Activated B cell treated with CpG ODN at 0.5 μM for 24 hours (primary cell): ENCODE measurements at regions not wholly inside any gene's neighbourhood (a gene's known extent, or its start where the extent isn't known, plus 50 kb on each side); places are given as distances from the start of the nearest gene placed in this dataset.

Experiments used
- ATAC-seq: fragments of 200-7000 bp; cut with Tn5 transposase; one replicate; pipeline ENCODE4 v1.10.0; 2021; ENCODE audit warnings: low read depth, mild to moderate bottlenecking, moderate library complexity
- CTCF ChIA-PET: fragments of 350-600 bp; sonication (Branson Sonifier 250); formaldehyde crosslinking; loops from one replicate; lab custom pipeline; 2021; ENCODE audit warnings: antibody characterized with exemption; lab: Charles Lee
- POLR2A ChIA-PET: fragments of 350-600 bp; sonication (Branson Sonifier 250); formaldehyde crosslinking; loops from one replicate; lab custom pipeline; 2021; ENCODE audit warnings: antibody characterized with exemption; lab: Charles Lee
- DNase-seq: peaks from one replicate; pipeline ENCODE4 v3.0.0; 2022
- H3K27ac Mint-ChIP-seq: one replicate; pipeline ENCODE4 v1.8.0; 2020; ENCODE audit warnings: mixed read lengths
- H3K27me3 Mint-ChIP-seq: one replicate; pipeline ENCODE4 v1.8.0; 2021; ENCODE audit warnings: mixed read lengths
- H3K36me3 Mint-ChIP-seq: one replicate; pipeline ENCODE4 v1.8.0; 2021; ENCODE audit warnings: low read depth, mixed read lengths
- H3K4me1 Mint-ChIP-seq: one replicate; pipeline ENCODE4 v1.8.0; 2021; ENCODE audit warnings: mixed read lengths
- H3K4me3 Mint-ChIP-seq: one replicate; pipeline ENCODE4 v1.8.0; 2020; ENCODE audit warnings: mild to moderate bottlenecking, mixed read lengths
- H3K9me3 Mint-ChIP-seq: one replicate; pipeline ENCODE4 v1.8.0; 2020; ENCODE audit warnings: mixed read lengths
- intact Hi-C: fragments of 100-400 bp; cut with micrococcal nuclease; formaldehyde crosslinking; loops from one replicate; pipeline ENCODE4 v1.15.1; 2024
- TF ChIP-seq, protein P1 (sequence below): fragments of 200-600 bp; IDR thresholded peaks from one replicate; pipeline ENCODE4 v1.8.0; 2022; ENCODE audit warnings: antibody characterized with exemption, mild to moderate bottlenecking

DNA sequence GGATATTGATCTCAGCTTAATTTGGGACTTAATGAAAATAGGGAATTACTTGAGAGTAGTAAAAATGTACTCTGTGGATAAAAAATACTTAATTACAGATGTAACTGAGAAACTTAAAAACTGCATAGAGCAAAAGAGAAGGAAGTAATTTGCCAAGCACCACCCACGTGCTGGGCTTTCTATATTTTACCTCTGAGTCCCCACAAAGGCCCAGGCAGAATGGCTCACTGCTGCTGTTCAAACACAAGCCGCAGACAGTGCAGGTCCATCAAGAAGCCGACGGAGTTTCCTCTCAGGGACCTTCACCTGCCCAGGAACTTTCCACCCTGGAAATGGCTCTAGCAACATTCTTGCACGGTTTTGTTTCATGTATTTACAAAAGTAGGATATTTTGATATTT lies 77.2 kb upstream of the TRPM1 start:
- no peak overlapping the region for H3K4me3 Mint-ChIP-seq
- peaks cover 3% of the 10 kb centered on the region for H3K4me1 Mint-ChIP-seq
- peaks cover 10% of the 10 kb centered on the region for H3K9me3 Mint-ChIP-seq
- DNase-seq (no peak), ATAC-seq (no peak)
- H3K27ac Mint-ChIP-seq = no peak overlapping the region
- peaks cover 2% of the 10 kb centered on the region for H3K27me3 Mint-ChIP-seq
- ChIA-PET POLR2A (no interaction called here), CTCF (no interaction called here)
- TF ChIP-seq, protein P1, sequence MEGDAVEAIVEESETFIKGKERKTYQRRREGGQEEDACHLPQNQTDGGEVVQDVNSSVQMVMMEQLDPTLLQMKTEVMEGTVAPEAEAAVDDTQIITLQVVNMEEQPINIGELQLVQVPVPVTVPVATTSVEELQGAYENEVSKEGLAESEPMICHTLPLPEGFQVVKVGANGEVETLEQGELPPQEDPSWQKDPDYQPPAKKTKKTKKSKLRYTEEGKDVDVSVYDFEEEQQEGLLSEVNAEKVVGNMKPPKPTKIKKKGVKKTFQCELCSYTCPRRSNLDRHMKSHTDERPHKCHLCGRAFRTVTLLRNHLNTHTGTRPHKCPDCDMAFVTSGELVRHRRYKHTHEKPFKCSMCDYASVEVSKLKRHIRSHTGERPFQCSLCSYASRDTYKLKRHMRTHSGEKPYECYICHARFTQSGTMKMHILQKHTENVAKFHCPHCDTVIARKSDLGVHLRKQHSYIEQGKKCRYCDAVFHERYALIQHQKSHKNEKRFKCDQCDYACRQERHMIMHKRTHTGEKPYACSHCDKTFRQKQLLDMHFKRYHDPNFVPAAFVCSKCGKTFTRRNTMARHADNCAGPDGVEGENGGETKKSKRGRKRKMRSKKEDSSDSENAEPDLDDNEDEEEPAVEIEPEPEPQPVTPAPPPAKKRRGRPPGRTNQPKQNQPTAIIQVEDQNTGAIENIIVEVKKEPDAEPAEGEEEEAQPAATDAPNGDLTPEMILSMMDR = no peak
- intact Hi-C loops = no loop called here
- peaks cover 2% of the 10 kb centered on the region for H3K36me3 Mint-ChIP-seq

DNA sequence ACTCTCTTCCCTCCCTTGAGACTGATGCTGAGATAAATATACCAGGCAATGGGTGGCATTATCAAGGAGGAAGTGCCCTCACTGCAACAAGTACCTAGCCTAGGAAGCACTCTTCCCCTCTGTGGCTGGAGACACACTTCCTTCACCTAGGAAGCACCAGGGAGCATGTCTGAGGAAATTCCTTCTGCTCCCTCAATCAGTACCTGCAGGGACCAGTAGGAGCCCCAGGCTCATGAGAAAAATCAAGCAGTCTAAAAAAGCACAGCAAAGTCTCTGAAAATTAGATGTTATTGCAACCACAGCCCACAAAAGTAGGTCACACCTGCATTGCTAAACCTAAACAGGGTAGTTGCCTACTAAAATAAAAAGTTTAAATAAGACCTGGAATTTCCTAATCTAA lies 78.2 kb upstream of the TRPM1 start:
- Mint-ChIP-seq H3K27ac (no peak overlapping the region), H3K9me3 (peaks cover 10% of the 10 kb centered on the region), H3K4me3 (no peak overlapping the region), H3K27me3 (peaks cover 2% of the 10 kb centered on the region), H3K4me1 (no peaks in the 10 kb centered on the region), H3K36me3 (peaks cover 2% of the 10 kb centered on the region)
- ATAC-seq = no peak
- ChIA-PET CTCF (interaction anchor here (0.6 kb wide), 1 partner anchor 28 kb away, joined by 3 read pairs; no protein-coding TSS in a partner anchor), POLR2A (no interaction called here)
- TF ChIP-seq, protein P1 = no peak
- intact Hi-C loops = no loop called here
- DNase-seq = no peak

DNA sequence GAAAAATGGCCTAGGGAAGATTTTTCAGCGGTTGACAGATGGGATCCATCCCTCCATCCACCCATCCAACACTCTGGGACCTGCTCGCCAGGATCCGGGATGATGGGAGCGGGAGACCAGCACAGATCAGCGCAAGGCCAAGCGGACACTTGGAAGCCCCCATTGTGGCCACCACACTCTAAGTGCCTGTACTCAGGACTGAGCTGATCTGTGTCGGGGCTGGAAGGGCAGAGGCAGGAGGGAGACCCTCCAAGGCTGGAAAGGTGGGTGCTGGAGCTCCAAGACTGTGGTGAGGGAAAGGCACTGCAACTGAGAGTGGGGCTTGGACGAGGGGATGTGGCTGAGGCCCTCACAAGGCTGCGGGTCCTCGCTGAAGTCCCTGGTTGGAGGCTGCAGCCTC lies 91.8 kb upstream of the TRPM1 start:
- CTCF ChIA-PET = no interaction called here
- H3K4me3 Mint-ChIP-seq = no peak overlapping the region
- no peak overlapping the region for H3K27ac Mint-ChIP-seq
- TF ChIP-seq, protein P1 = no peak
- POLR2A ChIA-PET = no interaction called here
- H3K36me3 Mint-ChIP-seq = peaks cover 6% of the 10 kb centered on the region
- peaks cover 11% of the 10 kb centered on the region for H3K4me1 Mint-ChIP-seq
- no peak for DNase-seq
- no peak for ATAC-seq
- H3K9me3 Mint-ChIP-seq = peaks cover 15% of the 10 kb centered on the region
- intact Hi-C loops = no loop called here
- H3K27me3 Mint-ChIP-seq = peaks cover 7% of the 10 kb centered on the region

DNA sequence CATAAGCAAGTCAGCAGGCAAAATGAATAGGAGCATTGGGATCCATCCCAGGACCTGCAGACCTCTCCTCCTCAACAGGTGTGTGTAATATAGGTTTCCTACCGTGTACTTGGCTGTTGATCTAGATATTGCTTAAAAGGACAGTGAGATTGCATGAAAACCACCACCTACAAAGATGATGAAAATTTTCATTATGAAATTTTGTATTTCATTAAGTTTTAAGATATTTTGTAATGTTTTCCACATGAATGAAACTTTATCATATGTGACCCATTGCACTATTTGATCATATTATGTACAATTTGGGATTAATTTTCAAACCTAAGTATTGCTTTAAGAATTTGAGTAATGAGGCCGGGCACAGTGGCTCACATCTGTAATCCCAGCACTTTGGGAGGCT lies 94.3 kb upstream of the TRPM1 start:
- DNase-seq (no peak), ATAC-seq (no peak)
- Mint-ChIP-seq H3K27me3 (no peaks in the 10 kb centered on the region), H3K27ac (no peak overlapping the region), H3K9me3 (no peaks in the 10 kb centered on the region), H3K4me3 (no peak overlapping the region), H3K4me1 (peaks cover 27% of the 10 kb centered on the region), H3K36me3 (no peaks in the 10 kb centered on the region)
- CTCF ChIA-PET = no interaction called here
- POLR2A ChIA-PET = no interaction called here
- TF ChIP-seq, protein P1 = no peak
- intact Hi-C loops = loop anchor here (2.0 kb wide), 1 partner anchor 533 kb away; no protein-coding TSS in a partner anchor

DNA sequence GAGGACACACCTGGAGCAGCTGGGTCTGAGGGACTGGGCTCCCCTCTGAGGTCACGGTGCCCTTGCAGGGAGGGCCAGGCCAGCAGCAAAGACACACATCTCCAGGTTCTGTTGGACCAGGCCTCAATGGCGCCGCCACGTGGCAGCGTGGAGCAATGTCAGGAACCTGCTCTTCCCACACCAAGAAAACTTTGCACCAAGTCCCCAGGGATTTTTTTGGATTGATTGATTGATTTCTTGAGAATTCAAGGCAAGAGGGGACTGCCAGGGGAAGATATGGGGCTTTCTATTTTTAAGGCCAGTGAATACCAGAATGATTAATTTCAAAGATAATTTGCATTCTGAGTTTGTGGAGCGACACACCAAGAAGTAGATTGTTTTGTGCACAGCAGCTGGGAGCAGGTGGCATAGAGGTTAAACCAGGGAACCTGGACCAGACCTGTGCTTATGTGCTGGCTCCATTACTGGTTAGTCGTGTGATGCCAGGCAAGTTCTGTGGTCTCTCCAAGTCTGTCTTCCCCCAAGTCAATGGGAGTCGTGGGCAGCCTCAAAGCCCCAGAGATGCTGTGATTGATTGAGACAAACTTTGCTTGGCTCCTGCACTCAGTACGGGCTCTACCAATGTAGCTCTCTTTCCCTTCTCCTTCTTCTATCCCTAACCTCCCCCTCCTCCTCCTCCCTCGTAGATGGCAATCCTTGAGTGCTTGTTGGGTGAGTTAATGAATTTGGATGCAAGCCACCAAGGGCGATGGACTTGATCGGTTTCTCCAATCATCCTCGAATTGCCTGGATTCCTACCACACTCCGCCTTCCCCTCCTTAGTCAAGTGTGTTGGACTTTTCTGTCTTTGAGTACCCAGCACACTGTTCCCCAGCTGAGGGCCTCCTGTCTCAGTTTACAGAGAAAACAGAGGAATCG lies 96.2 kb upstream of the TRPM1 start:
- H3K27ac Mint-ChIP-seq = peak overlapping the region; percentile 50
- H3K4me1 Mint-ChIP-seq = peaks cover 29% of the 10 kb centered on the region
- H3K4me3 Mint-ChIP-seq = peak overlapping the region; percentile 6
- intact Hi-C loops = loop anchor here (2.0 kb wide), 1 partner anchor 535 kb away; no protein-coding TSS in a partner anchor
- TF ChIP-seq, protein P1 = no peak
- CTCF ChIA-PET = interaction anchor here (0.9 to 1.8 kb wide), 3 partner anchors 15 to 291 kb away, joined by 3 to 8 read pairs (median 3); no protein-coding TSS in a partner anchor
- H3K9me3 Mint-ChIP-seq = no peaks in the 10 kb centered on the region
- H3K36me3 Mint-ChIP-seq = no peaks in the 10 kb centered on the region
- ATAC-seq = peak; percentile 75
- DNase-seq = peak; percentile 42
- H3K27me3 Mint-ChIP-seq = no peaks in the 10 kb centered on the region
- POLR2A ChIA-PET = interaction anchor here (0.5 to 1.6 kb wide), 9 partner anchors 17 to 573 kb away, joined by 3 to 12 read pairs (median 5); partner anchors contain the start of gene KLF13
